Gastrocnemius medialis (tissue), 4 donors: ENCODE measurements at regions not wholly inside any gene's neighbourhood (a gene's known extent, or its start where the extent isn't known, plus 50 kb on each side); places are given as distances from the start of the nearest gene placed in this dataset.

Source experiments
- ATAC-seq, 2 donors: fragments of 150-250 bp; one replicate each; pipeline ENCODE4 v1.9.1; 2016
- DNase-seq, 2 donors: peaks; one replicate each; pipeline ENCODE4 v3.0.0-alpha.2; 2019
- H3K27ac ChIP-seq, 4 donors: fragments of 200-600 bp; sonication (generic); 1 replicate in 1 of 4; 2 replicates in 3 of 4; pipeline ENCODE4 v1.5.1; 2016 to 2018; ENCODE audit warnings: mild to moderate bottlenecking in 2 of 4, moderate library complexity in 1 of 4
- H3K27me3 ChIP-seq, 3 donors: fragments of 200-600 bp; sonication (generic) in 2 of 3; 1 replicate in 1 of 3; 2 replicates in 2 of 3; pipeline versions ENCODE4 v1.5.1 to v1.6.0; 2016 to 2019; ENCODE audit warnings: mild to moderate bottlenecking in 1 of 3, moderate library complexity in 1 of 3
- H3K36me3 ChIP-seq, 2 donors: fragments of 200-600 bp; sonication (generic) in 1 of 2; one replicate each; pipeline ENCODE4 v1.5.1; 2017 to 2018
- H3K4me1 ChIP-seq, 2 donors: fragments of 200-600 bp; sonication (generic) in 1 of 2; one replicate each; pipeline ENCODE4 v1.5.1; 2016 to 2017; ENCODE audit warnings: mild to moderate bottlenecking in 2 of 2
- H3K4me3 ChIP-seq, 4 donors: fragments of 200-600 bp; sonication (generic) in 3 of 4; 1 replicate in 1 of 4; 2 replicates in 3 of 4; pipeline ENCODE4 v1.5.1; 2016 to 2019; ENCODE audit warnings: mild to moderate bottlenecking in 2 of 4
- H3K9me3 ChIP-seq, 3 donors: fragments of 200-600 bp; sonication (generic) in 2 of 3; 1 replicate in 1 of 3; 2 replicates in 2 of 3; pipeline ENCODE4 v1.5.1; 2016 to 2019
- POLR2A ChIP-seq, 2 donors: fragments of 450-650 bp; IDR thresholded peaks; one replicate each; pipeline ENCODE4 v1.6.1; 2017; ENCODE audit warnings: antibody characterized with exemption in 2 of 2, mild to moderate bottlenecking in 2 of 2, moderate library complexity in 2 of 2
- in situ Hi-C, 4 donors: fragments of 200-750 bp; cut with MboI; loops; one replicate each; pipeline versions ENCODE4 v1.15.0 to v1.8.0; 2017; ENCODE audit warnings: low sequenced_read_pairs in 4 of 4
- intact Hi-C: fragments of 100-400 bp; cut with DNase I; formaldehyde crosslinking; loops from one replicate; pipeline ENCODE4 v1.15.1; 2023; ENCODE audit warnings: low total_unique reads
- TF ChIP-seq, protein P1 (sequence below), 5 experiments: fragments of 450-650 bp in 3 of 5; fragments of 200-600 bp in 2 of 5; sonication (generic) in 2 of 5; IDR thresholded peaks in 4 of 5; conservative IDR thresholded peaks in 1 of 5; 1 replicate in 4 of 5; 2 replicates in 1 of 5; pipeline ENCODE4 v1.5.1; 2016 to 2019; ENCODE audit warnings: antibody characterized with exemption in 5 of 5, mild to moderate bottlenecking in 3 of 5, moderate library complexity in 3 of 5

DNA sequence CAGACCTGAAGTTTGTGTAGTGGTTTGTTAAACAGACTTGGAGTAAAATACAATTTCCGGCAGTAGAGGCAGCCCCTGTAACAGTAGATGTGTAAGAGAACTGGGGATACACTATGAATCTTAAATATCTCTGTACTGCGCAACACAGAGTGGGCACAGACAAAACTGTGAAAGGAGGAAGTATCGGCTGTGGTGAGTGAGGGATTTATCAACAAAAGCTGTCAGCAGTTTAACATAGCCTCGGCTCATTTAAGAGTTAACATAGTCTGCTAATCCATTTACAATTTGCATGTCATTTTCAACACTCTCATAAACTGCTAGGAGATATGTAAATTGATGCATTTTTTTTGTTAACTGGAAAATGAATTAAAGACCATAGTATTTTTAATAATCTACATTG, 225.2 kb downstream of the ZWINT start:
- Histone ChIP-seq H3K4me1 (no peaks in the 10 kb centered on the region), H3K36me3 (no peaks in the 10 kb centered on the region), H3K9me3 (no peaks in the 10 kb centered on the region), H3K27ac (no peak overlapping the region), H3K27me3 (no peaks in the 10 kb centered on the region), H3K4me3 (no peak overlapping the region)
- TF ChIP-seq, protein P1, sequence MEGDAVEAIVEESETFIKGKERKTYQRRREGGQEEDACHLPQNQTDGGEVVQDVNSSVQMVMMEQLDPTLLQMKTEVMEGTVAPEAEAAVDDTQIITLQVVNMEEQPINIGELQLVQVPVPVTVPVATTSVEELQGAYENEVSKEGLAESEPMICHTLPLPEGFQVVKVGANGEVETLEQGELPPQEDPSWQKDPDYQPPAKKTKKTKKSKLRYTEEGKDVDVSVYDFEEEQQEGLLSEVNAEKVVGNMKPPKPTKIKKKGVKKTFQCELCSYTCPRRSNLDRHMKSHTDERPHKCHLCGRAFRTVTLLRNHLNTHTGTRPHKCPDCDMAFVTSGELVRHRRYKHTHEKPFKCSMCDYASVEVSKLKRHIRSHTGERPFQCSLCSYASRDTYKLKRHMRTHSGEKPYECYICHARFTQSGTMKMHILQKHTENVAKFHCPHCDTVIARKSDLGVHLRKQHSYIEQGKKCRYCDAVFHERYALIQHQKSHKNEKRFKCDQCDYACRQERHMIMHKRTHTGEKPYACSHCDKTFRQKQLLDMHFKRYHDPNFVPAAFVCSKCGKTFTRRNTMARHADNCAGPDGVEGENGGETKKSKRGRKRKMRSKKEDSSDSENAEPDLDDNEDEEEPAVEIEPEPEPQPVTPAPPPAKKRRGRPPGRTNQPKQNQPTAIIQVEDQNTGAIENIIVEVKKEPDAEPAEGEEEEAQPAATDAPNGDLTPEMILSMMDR (IDR thresholded peaks at IDR 0.05 in 4 of 5, conservative IDR thresholded peaks at IDR 0.05 in 1 of 5): no peak
- no peak for TF ChIP-seq POLR2A (IDR thresholded peaks at IDR 0.05)
- intact Hi-C loops: no loop called here
- DNase-seq (no peak), ATAC-seq (no peak)
- in situ Hi-C loops: no loop called here

GRCh38 chr10:56123247-56123646, 237.8 kb downstream of the ZWINT start:
- in situ Hi-C loops: no loop called here
- no peak for DNase-seq

DNA sequence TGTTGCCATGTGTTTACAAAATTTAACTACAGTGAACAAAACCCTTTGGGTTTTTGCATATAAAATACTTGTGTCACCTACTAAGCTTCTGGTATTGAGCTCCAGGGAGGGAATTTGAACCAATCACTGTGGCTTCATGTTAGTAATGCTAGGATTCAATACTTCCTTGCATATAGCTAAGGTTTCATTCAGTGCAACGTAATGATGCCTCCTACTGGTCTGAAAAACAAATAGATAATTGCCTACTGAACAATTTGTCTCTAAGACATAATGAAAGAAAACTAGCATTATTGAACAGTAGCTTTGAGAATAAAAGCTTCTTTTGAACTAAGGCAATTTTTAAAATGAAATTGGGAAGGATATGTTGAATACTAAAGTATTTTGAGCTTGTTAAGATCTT, 244.4 kb downstream of the ZWINT start:
- intact Hi-C loops: no loop called here
- DNase-seq (no peak), ATAC-seq (no peak)
- Histone ChIP-seq H3K4me3 (no peak overlapping the region), H3K27me3 (no peaks in the 10 kb centered on the region), H3K4me1 (no peaks in the 10 kb centered on the region), H3K9me3 (no peaks in the 10 kb centered on the region), H3K36me3 (no peaks in the 10 kb centered on the region), H3K27ac (no peak overlapping the region)
- no peak for TF ChIP-seq POLR2A (IDR thresholded peaks at IDR 0.05)
- TF ChIP-seq, protein P1 (IDR thresholded peaks at IDR 0.05 in 4 of 5, conservative IDR thresholded peaks at IDR 0.05 in 1 of 5): no peak
- in situ Hi-C loops: no loop called here

More at GRCh38 chr10:56123247-56123646, 237.8 kb downstream of the ZWINT start:
- Histone ChIP-seq H3K36me3 (no peaks in the 10 kb centered on the region), H3K9me3 (no peaks in the 10 kb centered on the region), H3K4me3 (no peak overlapping the region), H3K27me3 (no peaks in the 10 kb centered on the region), H3K4me1 (no peaks in the 10 kb centered on the region), H3K27ac (no peak overlapping the region)
- TF ChIP-seq, protein P1 (IDR thresholded peaks at IDR 0.05 in 4 of 5, conservative IDR thresholded peaks at IDR 0.05 in 1 of 5): no peak
- TF ChIP-seq POLR2A (IDR thresholded peaks at IDR 0.05): no peak
- intact Hi-C loops: no loop called here
- ATAC-seq: no peak

DNA sequence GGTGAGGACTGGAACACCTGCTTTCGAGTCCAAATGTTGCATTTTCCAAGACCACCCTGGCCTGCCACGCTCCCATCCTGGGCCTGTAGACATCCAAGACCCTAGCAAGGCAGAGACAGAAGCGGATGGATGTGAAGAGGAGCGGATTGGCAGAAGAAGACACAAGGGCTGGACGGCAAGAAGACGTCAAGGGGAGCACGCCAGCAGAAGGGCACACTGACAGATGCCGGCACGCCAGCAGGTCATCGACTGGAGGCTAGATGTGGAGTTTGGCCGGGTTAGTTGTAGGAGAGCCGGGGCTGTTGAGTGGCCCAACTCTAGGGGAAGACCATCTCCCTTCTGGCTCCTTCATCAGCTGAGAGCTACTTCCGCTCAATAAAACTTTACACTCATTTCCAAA, 251.6 kb downstream of the ZWINT start:
- Histone ChIP-seq H3K4me1 (no peaks in the 10 kb centered on the region), H3K27ac (no peak overlapping the region), H3K27me3 (no peaks in the 10 kb centered on the region), H3K9me3 (no peaks in the 10 kb centered on the region), H3K4me3 (no peak overlapping the region), H3K36me3 (no peaks in the 10 kb centered on the region)
- intact Hi-C loops (no loop called here), in situ Hi-C loops (no loop called here)
- TF ChIP-seq, protein P1 (IDR thresholded peaks at IDR 0.05 in 4 of 5, conservative IDR thresholded peaks at IDR 0.05 in 1 of 5): no peak
- TF ChIP-seq POLR2A (IDR thresholded peaks at IDR 0.05): no peak
- DNase-seq (no peak), ATAC-seq (no peak)

GRCh38 chr10:56104923-56105322, 256.1 kb downstream of the ZWINT start:
- Histone ChIP-seq H3K27ac (no peak overlapping the region), H3K9me3 (no peaks in the 10 kb centered on the region), H3K4me1 (no peaks in the 10 kb centered on the region), H3K36me3 (no peaks in the 10 kb centered on the region), H3K4me3 (no peak overlapping the region), H3K27me3 (no peaks in the 10 kb centered on the region)
- TF ChIP-seq, protein P1 (IDR thresholded peaks at IDR 0.05 in 4 of 5, conservative IDR thresholded peaks at IDR 0.05 in 1 of 5): no peak
- no peak for TF ChIP-seq POLR2A (IDR thresholded peaks at IDR 0.05)
- in situ Hi-C loops: no loop called here
- no peak for DNase-seq
- intact Hi-C loops: no loop called here
- no peak for ATAC-seq
